HCT116 (cell line): ENCODE measurements at regions not wholly inside any gene's neighbourhood (a gene's known extent, or its start where the extent isn't known, plus 50 kb on each side); places are given as distances from the start of the nearest gene placed in this dataset.

Experiments
- ATAC-seq: fragments of 200-7000 bp; cut with Tn5 transposase; 2 replicates; pipeline ENCODE4 v1.9.1; 2020; ENCODE audit warnings: mild to moderate bottlenecking, moderate library complexity
- BruUV-seq: library from RNA; stranded (reverse); fragments of 400-500 nt; replicated peaks from 2 replicates; lab custom pipeline; 2021; lab: Mats Ljungman, UMichigan
- CTCF ChIA-PET: fragments of 300-600 bp; sonication (Branson Sonifier 250); formaldehyde crosslinking; loops from one replicate; lab custom pipeline; 2021; ENCODE audit warnings: antibody characterized with exemption; lab: Charles Lee
- POLR2A ChIA-PET: fragments of 300-600, 350-600 bp; sonication (Branson Sonifier 250); formaldehyde crosslinking; loops from one replicate; lab custom pipeline; 2021; ENCODE audit warnings: antibody characterized with exemption; lab: Charles Lee
- RAD21 ChIA-PET, 2 experiments: fragments of 300-600 bp; sonication (Branson Sonifier 250); formaldehyde crosslinking; loops; one replicate each; lab custom pipeline; 2023; ENCODE audit warnings: low total read pairs in 2 of 2; ENCODE audit not compliant: uncharacterized antibody in 2 of 2, unreplicated experiment in 2 of 2, low non-redundant PET in 1 of 2; lab: Charles Lee
- DNase-seq: peaks from one replicate; pipeline ENCODE4 v3.0.0-alpha.2; 2010; ENCODE audit warnings: low read depth, low spot score
- H2AFZ ChIP-seq: fragments of 200-600 bp; shearing (Covaris generic), sonication (generic); 2 replicates; pipeline ENCODE4 v1.6.1; 2017; ENCODE audit warnings: low read depth, mixed run types, mixed read lengths, antibody characterized with exemption, low read length; ENCODE audit not compliant: poor library complexity, severe bottlenecking
- H3K27ac ChIP-seq: 2 replicates; pipeline ENCODE4 v1.5.1; 2012; ENCODE audit warnings: low read depth, low read length
- H3K27me3 ChIP-seq: fragments of 200-600 bp; sonication (generic); 2 replicates; pipeline ENCODE4 v1.6.1; 2016; ENCODE audit warnings: mixed run types, low read length, mixed read lengths; ENCODE audit not compliant: insufficient read depth
- H3K36me3 ChIP-seq, 2 experiments: fragments of 200-500 bp in 1 of 2; fragments of 200-600 bp in 1 of 2; sonication (Bioruptor generic) in 1 of 2; sonication (generic) in 1 of 2; 2 replicates each; pipeline versions ENCODE4 v1.5.1 to v1.6.1; 2014 to 2016; ENCODE audit warnings: low read length in 2 of 2, inconsistent platforms in 1 of 2, mixed read lengths in 1 of 2, mixed run types in 1 of 2; ENCODE audit not compliant: insufficient read depth in 2 of 2, control insufficient read depth in 1 of 2
- H3K4me1 ChIP-seq, 2 experiments: fragments of 200-600 bp in 1 of 2; sonication (generic) in 1 of 2; 2 replicates each; pipeline versions ENCODE4 v1.5.1 to v1.6.1; 2012 to 2017; ENCODE audit warnings: low read length in 2 of 2, inconsistent platforms in 1 of 2, mild to moderate bottlenecking in 1 of 2, mixed read lengths in 1 of 2, mixed run types in 1 of 2, moderate library complexity in 1 of 2; ENCODE audit not compliant: insufficient read depth in 2 of 2, control insufficient read depth in 1 of 2
- H3K4me2 ChIP-seq: fragments of 200-600 bp; sonication (generic); 2 replicates; pipeline ENCODE4 v1.6.1; 2017; ENCODE audit warnings: mixed run types, low read length, mixed read lengths
- H3K4me3 ChIP-seq, 2 experiments: fragments of 200-600 bp in 1 of 2; sonication (generic) in 1 of 2; replicated peaks in 1 of 2; 2 replicates each; pipeline ENCODE4 v1.5.1; 2011 to 2016; ENCODE audit warnings: low read length in 2 of 2, control low read depth in 1 of 2, low read depth in 1 of 2, mild to moderate bottlenecking in 1 of 2, mixed read lengths in 1 of 2, mixed run types in 1 of 2
- H3K79me2 ChIP-seq: fragments of 200-600 bp; sonication (generic); 2 replicates; pipeline ENCODE4 v1.6.1; 2017; ENCODE audit warnings: mild to moderate bottlenecking, mixed run types, low read length, moderate library complexity, mixed read lengths; ENCODE audit not compliant: insufficient read depth
- H3K9ac ChIP-seq: fragments of 200-600 bp; sonication (generic); 2 replicates; pipeline ENCODE4 v1.6.1; 2016; ENCODE audit warnings: low read length, mixed read lengths
- H3K9me2 ChIP-seq: fragments of 200-600 bp; sonication (generic), shearing (Covaris generic); 2 replicates; pipeline ENCODE4 v1.6.1; 2017; ENCODE audit warnings: mixed run types, mild to moderate bottlenecking, moderate library complexity; ENCODE audit not compliant: insufficient read depth
- H3K9me3 ChIP-seq, 2 experiments: fragments of 200-500 bp in 1 of 2; fragments of 200-600 bp in 1 of 2; sonication (Bioruptor generic) in 1 of 2; sonication (generic) in 1 of 2; 2 replicates each; pipeline ENCODE4 v1.6.1; 2014 to 2017; ENCODE audit warnings: low read length in 2 of 2, mixed read lengths in 2 of 2, inconsistent platforms in 1 of 2, low read depth in 1 of 2, mild to moderate bottlenecking in 1 of 2, mixed run types in 1 of 2, moderate library complexity in 1 of 2; ENCODE audit not compliant: control insufficient read depth in 1 of 2, insufficient read depth in 1 of 2
- H4K20me1 ChIP-seq: fragments of 200-600 bp; sonication (generic), shearing (Covaris generic); 2 replicates; pipeline ENCODE4 v1.6.1; 2017; ENCODE audit warnings: mixed run types, mild to moderate bottlenecking, moderate library complexity; ENCODE audit not compliant: insufficient read depth
- ATF3 ChIP-seq: IDR thresholded peaks from 2 replicates; pipeline ENCODE4 v1.6.1; 2012
- CBX3 ChIP-seq: IDR thresholded peaks from 2 replicates; pipeline ENCODE4 v1.6.1; 2012; ENCODE audit warnings: low read depth
- EGR1 ChIP-seq: IDR thresholded peaks from 2 replicates; pipeline ENCODE4 v1.6.1; 2012; ENCODE audit warnings: low read depth
- ELF1 ChIP-seq: IDR thresholded peaks from 2 replicates; pipeline ENCODE4 v1.6.1; 2012; ENCODE audit warnings: low read depth, borderline replicate concordance
- EZH2 ChIP-seq: fragments of 200-600 bp; sonication (generic); IDR thresholded peaks from 2 replicates; pipeline ENCODE4 v1.6.1; 2017; ENCODE audit warnings: antibody characterized with exemption, mixed run types
- EZH2phosphoT487 ChIP-seq: fragments of 200-600 bp; IDR thresholded peaks from 2 replicates; pipeline ENCODE4 v1.6.1; 2018; ENCODE audit warnings: antibody characterized with exemption, borderline replicate concordance
- JUND ChIP-seq: IDR thresholded peaks from 2 replicates; pipeline ENCODE4 v1.6.1; 2012
- RAD21 ChIP-seq: IDR thresholded peaks from 2 replicates; pipeline ENCODE4 v1.6.1; 2012; ENCODE audit warnings: low read depth, mild to moderate bottlenecking
- REST ChIP-seq: IDR thresholded peaks from 2 replicates; pipeline ENCODE4 v1.6.1; 2012; ENCODE audit warnings: low read depth
- SIN3A ChIP-seq: IDR thresholded peaks from 2 replicates; pipeline ENCODE4 v1.6.1; 2012; ENCODE audit warnings: low read depth
- SP1 ChIP-seq: IDR thresholded peaks from 2 replicates; pipeline ENCODE4 v1.6.1; 2012; ENCODE audit warnings: low read depth
- SRF ChIP-seq: IDR thresholded peaks from 2 replicates; pipeline ENCODE4 v1.6.1; 2012; ENCODE audit warnings: low read depth
- TCF7L2 ChIP-seq: IDR thresholded peaks from 2 replicates; pipeline ENCODE4 v1.7.0; 2011; ENCODE audit warnings: borderline replicate concordance, inconsistent platforms; ENCODE audit not compliant: insufficient read depth, insufficient read length; ENCODE audit errors: extremely low read depth
- ZFX ChIP-seq: fragments of 450-650 bp; IDR thresholded peaks from 2 replicates; pipeline ENCODE4 v1.6.1; 2017
- intact Hi-C: fragments of 100-400 bp; cut with micrococcal nuclease; formaldehyde crosslinking; loops from 2 replicates; pipeline ENCODE4 v1.10.0; 2022
- TF ChIP-seq, protein P1 (sequence below), 3 experiments: fragments of 200-600 bp in 1 of 3; sonication (generic) in 1 of 3; IDR thresholded peaks in 2 of 3; conservative IDR thresholded peaks in 1 of 3; 2 replicates each; pipeline ENCODE4 v1.5.1; 2012 to 2017; ENCODE audit warnings: low read depth in 2 of 3, low read length in 2 of 3, antibody characterized with exemption in 1 of 3, borderline replicate concordance in 1 of 3, control low read depth in 1 of 3, mild to moderate bottlenecking in 1 of 3, mixed read lengths in 1 of 3, mixed run types in 1 of 3, moderate library complexity in 1 of 3; ENCODE audit not compliant: insufficient read depth in 1 of 3
- TF ChIP-seq, protein P2 (sequence below): IDR thresholded peaks from 2 replicates; pipeline ENCODE4 v1.6.1; 2011; ENCODE audit warnings: mild to moderate bottlenecking, low read length, moderate library complexity; ENCODE audit not compliant: insufficient replicate concordance; ENCODE audit errors: extremely low read depth

GRCh38 chr3:24818055-24818454, 323.4 kb upstream of the THRB start:
- no peak for DNase-seq
- Histone ChIP-seq H3K9ac (no peak overlapping the region), H2AFZ (no peak overlapping the region), H3K36me3 (no peaks in the 10 kb centered on the region), H3K9me3 (no peaks in the 10 kb centered on the region), H3K4me1 (no peaks in the 10 kb centered on the region), H3K79me2 (no peaks in the 10 kb centered on the region), H4K20me1 (no peaks in the 10 kb centered on the region), H3K9me2 (no peaks in the 10 kb centered on the region), H3K4me2 (no peak overlapping the region), H3K4me3 (no peak overlapping the region), H3K27me3 (no peaks in the 10 kb centered on the region), H3K27ac (no peak overlapping the region)
- CTCF ChIA-PET = no interaction called here
- ATAC-seq = no peak
- BruUV-seq = no TSS peak
- RAD21 ChIA-PET = no interaction called here
- TF ChIP-seq TCF7L2 (no peak), EGR1 (no peak), CBX3 (no peak), ATF3 (no peak), EZH2phosphoT487 (no peak), RAD21 (no peak), ZFX (no peak), SIN3A (no peak), SRF (no peak), ELF1 (no peak), REST (no peak), EZH2 (no peak), SP1 (no peak), JUND (no peak)
- TF ChIP-seq, protein P1, sequence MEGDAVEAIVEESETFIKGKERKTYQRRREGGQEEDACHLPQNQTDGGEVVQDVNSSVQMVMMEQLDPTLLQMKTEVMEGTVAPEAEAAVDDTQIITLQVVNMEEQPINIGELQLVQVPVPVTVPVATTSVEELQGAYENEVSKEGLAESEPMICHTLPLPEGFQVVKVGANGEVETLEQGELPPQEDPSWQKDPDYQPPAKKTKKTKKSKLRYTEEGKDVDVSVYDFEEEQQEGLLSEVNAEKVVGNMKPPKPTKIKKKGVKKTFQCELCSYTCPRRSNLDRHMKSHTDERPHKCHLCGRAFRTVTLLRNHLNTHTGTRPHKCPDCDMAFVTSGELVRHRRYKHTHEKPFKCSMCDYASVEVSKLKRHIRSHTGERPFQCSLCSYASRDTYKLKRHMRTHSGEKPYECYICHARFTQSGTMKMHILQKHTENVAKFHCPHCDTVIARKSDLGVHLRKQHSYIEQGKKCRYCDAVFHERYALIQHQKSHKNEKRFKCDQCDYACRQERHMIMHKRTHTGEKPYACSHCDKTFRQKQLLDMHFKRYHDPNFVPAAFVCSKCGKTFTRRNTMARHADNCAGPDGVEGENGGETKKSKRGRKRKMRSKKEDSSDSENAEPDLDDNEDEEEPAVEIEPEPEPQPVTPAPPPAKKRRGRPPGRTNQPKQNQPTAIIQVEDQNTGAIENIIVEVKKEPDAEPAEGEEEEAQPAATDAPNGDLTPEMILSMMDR (IDR thresholded peaks at IDR 0.05 in 2 of 3, conservative IDR thresholded peaks at IDR 0.05 in 1 of 3; ENCODE audit: borderline replicate concordance in 1 of 3, insufficient read depth in 1 of 3, low read depth in 2 of 3, low read length in 2 of 3) = no peak
- TF ChIP-seq, protein P2, sequence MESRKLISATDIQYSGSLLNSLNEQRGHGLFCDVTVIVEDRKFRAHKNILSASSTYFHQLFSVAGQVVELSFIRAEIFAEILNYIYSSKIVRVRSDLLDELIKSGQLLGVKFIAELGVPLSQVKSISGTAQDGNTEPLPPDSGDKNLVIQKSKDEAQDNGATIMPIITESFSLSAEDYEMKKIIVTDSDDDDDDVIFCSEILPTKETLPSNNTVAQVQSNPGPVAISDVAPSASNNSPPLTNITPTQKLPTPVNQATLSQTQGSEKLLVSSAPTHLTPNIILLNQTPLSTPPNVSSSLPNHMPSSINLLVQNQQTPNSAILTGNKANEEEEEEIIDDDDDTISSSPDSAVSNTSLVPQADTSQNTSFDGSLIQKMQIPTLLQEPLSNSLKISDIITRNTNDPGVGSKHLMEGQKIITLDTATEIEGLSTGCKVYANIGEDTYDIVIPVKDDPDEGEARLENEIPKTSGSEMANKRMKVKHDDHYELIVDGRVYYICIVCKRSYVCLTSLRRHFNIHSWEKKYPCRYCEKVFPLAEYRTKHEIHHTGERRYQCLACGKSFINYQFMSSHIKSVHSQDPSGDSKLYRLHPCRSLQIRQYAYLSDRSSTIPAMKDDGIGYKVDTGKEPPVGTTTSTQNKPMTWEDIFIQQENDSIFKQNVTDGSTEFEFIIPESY = no peak
- intact Hi-C loops = no loop called here
- POLR2A ChIA-PET = no interaction called here
